ENCODE measurements at regions not wholly inside any gene's neighbourhood (a gene's known extent, or its start where the extent isn't known, plus 50 kb on each side); places are given as distances from the start of the nearest gene placed in this dataset.

DNA sequence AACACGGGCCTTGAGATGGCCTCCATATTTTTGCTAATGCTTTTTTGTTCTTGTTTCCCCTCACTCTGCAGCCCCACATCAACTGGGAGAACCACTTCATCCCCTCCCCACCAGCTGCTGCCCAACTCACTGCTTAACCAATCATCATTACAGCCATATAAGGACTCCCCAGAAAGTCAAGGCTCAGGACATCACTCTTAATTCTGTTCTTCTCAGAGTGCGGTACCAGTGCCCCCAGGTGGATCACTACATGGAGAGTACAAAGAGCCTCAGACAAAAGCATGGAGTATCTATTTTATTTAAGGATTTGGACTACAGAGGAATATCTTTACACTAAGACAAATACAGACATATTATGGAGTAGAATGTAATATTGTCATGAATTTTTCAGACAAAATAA is 340.6 kb downstream of the PAX3 start:
- TF ChIP-seq FOXM1 (IDR thresholded peaks at IDR 0.05; ENCODE audit: borderline replicate concordance), result no peak
- no peak for TF ChIP-seq NFRKB (IDR thresholded peaks at IDR 0.05)
- TF ChIP-seq TARDBP (IDR thresholded peaks at IDR 0.05), result no peak
- no peak for TF ChIP-seq ELF4 (IDR thresholded peaks at IDR 0.05)
- TF ChIP-seq, protein P1, sequence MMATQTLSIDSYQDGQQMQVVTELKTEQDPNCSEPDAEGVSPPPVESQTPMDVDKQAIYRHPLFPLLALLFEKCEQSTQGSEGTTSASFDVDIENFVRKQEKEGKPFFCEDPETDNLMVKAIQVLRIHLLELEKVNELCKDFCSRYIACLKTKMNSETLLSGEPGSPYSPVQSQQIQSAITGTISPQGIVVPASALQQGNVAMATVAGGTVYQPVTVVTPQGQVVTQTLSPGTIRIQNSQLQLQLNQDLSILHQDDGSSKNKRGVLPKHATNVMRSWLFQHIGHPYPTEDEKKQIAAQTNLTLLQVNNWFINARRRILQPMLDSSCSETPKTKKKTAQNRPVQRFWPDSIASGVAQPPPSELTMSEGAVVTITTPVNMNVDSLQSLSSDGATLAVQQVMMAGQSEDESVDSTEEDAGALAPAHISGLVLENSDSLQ (IDR thresholded peaks at IDR 0.05), result no peak
- TF ChIP-seq ARNT (IDR thresholded peaks at IDR 0.05), result no peak
- no peak for TF ChIP-seq FOXK2 (IDR thresholded peaks at IDR 0.05)
- no peak for TF ChIP-seq L3MBTL2 (conservative IDR thresholded peaks at IDR 0.05)
- no peak for TF ChIP-seq BHLHE40 (IDR thresholded peaks at IDR 0.05; ENCODE audit: borderline replicate concordance)
- no peak for TF ChIP-seq SUZ12 (IDR thresholded peaks at IDR 0.05)
- no peak for TF ChIP-seq SP1 (IDR thresholded peaks at IDR 0.05)
- TF ChIP-seq LEF1 (IDR thresholded peaks at IDR 0.05; ENCODE audit: borderline replicate concordance), result no peak
- no peak for TF ChIP-seq HDGF (IDR thresholded peaks at IDR 0.05; ENCODE audit: borderline replicate concordance)
- TF ChIP-seq FOXA1 (IDR thresholded peaks at IDR 0.05), result no peak
